K562 (cell line): ENCODE measurements at regions not wholly inside any gene's neighbourhood (a gene's known extent, or its start where the extent isn't known, plus 50 kb on each side); places are given as distances from the start of the nearest gene placed in this dataset.

Experiments used
- ATAC-seq: fragments of 200-7000 bp; cut with Tn5 transposase; 3 replicates; pipeline ENCODE4 v1.9.1; 2020; ENCODE audit warnings: moderate library complexity
- BruUV-seq: library from RNA; stranded (reverse); fragments of 400-500 nt; replicated peaks from 2 replicates; lab custom pipeline; 2021; lab: Mats Ljungman, UMichigan
- CTCF ChIA-PET: fragments of 300-600 bp; formaldehyde crosslinking; extraction: SDS; loops from one replicate; lab custom pipeline; 2021; ENCODE audit warnings: low intra/inter-chr PET ratio; lab: Yijun Ruan, JAX
- POLR2A ChIA-PET: fragments of 300-600, 350-650 bp; sonication (Branson Sonifier 250); formaldehyde crosslinking; extraction: SDS; loops from one replicate; lab custom pipeline; 2021; ENCODE audit warnings: antibody characterized with exemption, inconsistent platforms; lab: Yijun Ruan, JAX
- DNase-seq, 4 experiments: peaks; one replicate each; pipeline versions ENCODE4 v3.0.0 to v3.0.0-alpha.2; 2011 to 2018; ENCODE audit warnings: low spot score in 3 of 4, mixed read lengths in 3 of 4; ENCODE audit errors: extremely low read depth in 1 of 4
- FAIRE-seq: peaks from 2 replicates; lab custom pipeline; 2011; peaks lifted over from hg19 to GRCh38; lab: Jason Lieb, UNC
- H2AFZ ChIP-seq: 2 replicates; pipeline ENCODE4 v1.6.0; 2011; ENCODE audit warnings: low read depth, low read length, control low read depth, inconsistent platforms
- H3K27ac ChIP-seq: fragments of 200-600 bp; 3 replicates; pipeline ENCODE4 v1.8.0; 2011; ENCODE audit warnings: low read depth, mild to moderate bottlenecking, control low read depth, inconsistent platforms, low read length, moderate library complexity, mixed read lengths; ENCODE audit errors: extremely low read depth
- H3K27me3 ChIP-seq, 2 experiments: fragments of 300-600 bp in 1 of 2; 2 replicates in 1 of 2; 3 replicates in 1 of 2; pipeline versions ENCODE4 v1.6.0 to v1.8.0; 2011; ENCODE audit warnings: inconsistent platforms in 2 of 2, low read length in 2 of 2, mild to moderate bottlenecking in 1 of 2, mixed read lengths in 1 of 2, moderate library complexity in 1 of 2; ENCODE audit not compliant: control insufficient read depth in 2 of 2, insufficient read depth in 2 of 2
- H3K36me3 ChIP-seq: fragments of 300-600 bp; 3 replicates; pipeline ENCODE4 v1.8.0; 2011; ENCODE audit warnings: mild to moderate bottlenecking, low read length, inconsistent platforms; ENCODE audit not compliant: control insufficient read depth, insufficient read depth
- H3K4me1 ChIP-seq, 2 experiments: fragments of 200-600 bp in 1 of 2; replicated peaks in 1 of 2; 2 replicates in 1 of 2; 3 replicates in 1 of 2; pipeline versions ENCODE4 v1.5.1 to v1.8.0; 2011; ENCODE audit warnings: inconsistent platforms in 2 of 2, low read length in 2 of 2, mild to moderate bottlenecking in 1 of 2, mixed read lengths in 1 of 2, moderate library complexity in 1 of 2; ENCODE audit not compliant: control insufficient read depth in 2 of 2, insufficient read depth in 2 of 2
- H3K4me2 ChIP-seq: 2 replicates; pipeline ENCODE4 v1.6.1; 2011; ENCODE audit warnings: low read length, control low read depth, inconsistent platforms, mixed read lengths; ENCODE audit not compliant: insufficient read depth
- H3K4me3 ChIP-seq: fragments of 200-600 bp; sonication (generic), shearing (Covaris generic); 2 replicates; pipeline ENCODE4 v1.5.1; 2016; ENCODE audit warnings: control low read depth, inconsistent platforms
- H3K79me2 ChIP-seq: fragments of 200-600 bp; 3 replicates; pipeline ENCODE4 v1.8.0; 2011; ENCODE audit warnings: low read length, inconsistent platforms; ENCODE audit not compliant: control insufficient read depth, insufficient read depth
- H3K9ac ChIP-seq, 2 experiments: 2 replicates each; pipeline versions ENCODE4 v1.6.0 to v1.6.1; 2011; ENCODE audit warnings: low read depth in 2 of 2, low read length in 2 of 2, control low read depth in 1 of 2, inconsistent platforms in 1 of 2, mild to moderate bottlenecking in 1 of 2, mixed read lengths in 1 of 2; ENCODE audit not compliant: insufficient read depth in 1 of 2
- H3K9me1 ChIP-seq: one replicate; pipeline ENCODE4 v1.6.0; 2011; ENCODE audit warnings: inconsistent platforms, mild to moderate bottlenecking, low read length, moderate library complexity; ENCODE audit not compliant: control insufficient read depth, insufficient read depth
- H3K9me3 ChIP-seq: replicated peaks from 2 replicates; pipeline ENCODE4 v1.5.1; 2011; ENCODE audit warnings: low read depth, low read length, inconsistent platforms; ENCODE audit not compliant: control insufficient read depth, insufficient read depth
- H4K20me1 ChIP-seq: replicated peaks from 2 replicates; pipeline ENCODE4 v1.6.1; 2011; ENCODE audit warnings: low read length, inconsistent platforms, mixed read lengths; ENCODE audit not compliant: control insufficient read depth, insufficient read depth
- ELF2 ChIP-seq: fragments of 250-450 bp; sonication (Bioruptor Pico); IDR thresholded peaks from 2 replicates; pipeline ENCODE4 v1.5.0; 2021; ENCODE audit warnings: mild to moderate bottlenecking
- FUS ChIP-seq: fragments of 200-400 bp; formaldehyde crosslinking; optimal IDR thresholded peaks from 2 replicates; pipeline ENCODE3; 2017; ENCODE audit warnings: low read depth, low read length
- HDGF ChIP-seq: fragments of 450-650 bp; IDR thresholded peaks from 2 replicates; pipeline ENCODE4 v1.6.1; 2016
- HIVEP1 ChIP-seq: fragments of 250-450 bp; sonication (Bioruptor Pico); IDR thresholded peaks from 2 replicates; pipeline ENCODE4 v1.4.0; 2020; ENCODE audit warnings: mild to moderate bottlenecking
- HOXB6 ChIP-seq: fragments of 250-450 bp; sonication (Bioruptor Pico); IDR thresholded peaks from 2 replicates; pipeline ENCODE4 v1.5.1; 2022; ENCODE audit warnings: mild to moderate bottlenecking, borderline replicate concordance
- KAT7 ChIP-seq: sonication (generic); formaldehyde crosslinking; IDR thresholded peaks from 2 replicates; pipeline ENCODE4 v1.8.0; 2022; ENCODE audit warnings: missing genetic modification reagents, mild to moderate bottlenecking, borderline replicate concordance
- NCOA6 ChIP-seq: fragments of 450-650 bp; IDR thresholded peaks from 2 replicates; pipeline ENCODE4 v1.6.1; 2017; ENCODE audit warnings: mild to moderate bottlenecking
- POLR2G ChIP-seq: fragments of 200-400 bp; formaldehyde crosslinking; IDR thresholded peaks from 2 replicates; pipeline ENCODE4 v1.6.1; 2017; ENCODE audit warnings: low read depth, mild to moderate bottlenecking, antibody characterized with exemption, low read length, moderate library complexity
- RB1 ChIP-seq: fragments of 450-650 bp; IDR thresholded peaks from 2 replicates; pipeline ENCODE4 v1.6.1; 2017; ENCODE audit warnings: low read depth, mild to moderate bottlenecking
- ZBTB11 ChIP-seq, 3 experiments: fragments of 200-800 bp in 1 of 3; fragments of 250-450 bp in 1 of 3; fragments of 450-650 bp in 1 of 3; sonication (Bioruptor Pico) in 1 of 3; sonication (Bioruptor generic) in 1 of 3; formaldehyde crosslinking in 1 of 3; IDR thresholded peaks; 2 replicates each; pipeline versions ENCODE4 v1.6.1 to v1.8.0; 2016 to 2022; ENCODE audit warnings: mild to moderate bottlenecking in 2 of 3, missing genetic modification characterization in 2 of 3, missing compliant biosample characterization in 1 of 3, moderate library complexity in 1 of 3
- ZBTB33 ChIP-seq: sonication (generic); formaldehyde crosslinking; IDR thresholded peaks from 2 replicates; pipeline ENCODE4 v1.8.1; 2023; ENCODE audit warnings: mild to moderate bottlenecking, missing genetic modification reagents
- ZNF354B ChIP-seq: fragments of 250-450 bp; sonication (Bioruptor Pico); IDR thresholded peaks from 2 replicates; pipeline ENCODE4 v1.4.0; 2020
- ZNF384 ChIP-seq: IDR thresholded peaks from 2 replicates; pipeline ENCODE4 v1.6.1; 2012; ENCODE audit warnings: low read depth, low read length, improper control_type of control experiment
- WGBS: fragments of 100-300 bp; shearing (Covaris generic); methylation state at CpG from one replicate; pipeline ENCODE4 v1.1.6; 2016; ENCODE audit warnings: low coverage, mixed read lengths; ENCODE audit not compliant: insufficient coverage; ENCODE audit errors: missing lambda C conversion rate; 5-methylcytosine and 5-hydroxymethylcytosine counted together
- in situ Hi-C: fragments of 300-500 bp; cut with MboI; formaldehyde crosslinking; loops from 4 replicates; pipeline ENCODE4 v1.15.0; 2018; ENCODE audit warnings: inconsistent platforms, mixed read lengths
- intact Hi-C: fragments of 100-400 bp; cut with micrococcal nuclease; formaldehyde crosslinking; loops from 2 replicates; pipeline ENCODE4 v1.14.2; 2022

- in situ Hi-C loops (no loop called here), intact Hi-C loops (no loop called here)
- H3K27me3 ChIP-seq = no peaks in the 10 kb centered on the region
- FAIRE-seq (no peak), ATAC-seq (no peak), DNase-seq (no peak)
- H3K9me1 ChIP-seq = no peaks in the 10 kb centered on the region
- H4K20me1 ChIP-seq = no peaks in the 10 kb centered on the region
- ChIA-PET CTCF (no interaction called here), POLR2A (interaction anchor here (1.5 kb wide), 1 partner anchor 9 kb away, joined by 5 read pairs; no protein-coding TSS in a partner anchor)
- no TSS peak for BruUV-seq
- TF ChIP-seq NCOA6 = no peak
- no peak for TF ChIP-seq HOXB6 (CRISPR knock-in tag)
- no peak for TF ChIP-seq ELF2
- TF ChIP-seq KAT7 (CRISPR knock-in tag) = no peak
- no peak for TF ChIP-seq ZNF354B (CRISPR knock-in tag)
- no peak for TF ChIP-seq ZNF384
- no peaks in the 10 kb centered on the region for H3K36me3 ChIP-seq
- 0% methylated on average over 1 of the region's 1 CpG for WGBS
- H3K4me3 ChIP-seq = no peak overlapping the region
- H2AFZ ChIP-seq = no peak overlapping the region
- no peaks in the 10 kb centered on the region for H3K79me2 ChIP-seq
- H3K4me2 ChIP-seq = no peak overlapping the region
- no peaks in the 10 kb centered on the region for H3K9me3 ChIP-seq
- no peaks in the 10 kb centered on the region for H3K4me1 ChIP-seq
- no peak overlapping the region for H3K9ac ChIP-seq
- H3K27ac ChIP-seq = no peak overlapping the region
Observed at GRCh38 chr20:48049641-48050040, 264.4 kb upstream of the SULF2 start.

GRCh38 chr20:48049171-48049570, 263.9 kb upstream of the SULF2 start:
- CTCF ChIA-PET = interaction anchor here (0.7 kb wide), 1 partner anchor 48 kb away, joined by 3 read pairs; no protein-coding TSS in a partner anchor
- no TSS peak for BruUV-seq
- TF ChIP-seq ZBTB33 (CRISPR knock-in tag) = no peak
- TF ChIP-seq HDGF = no peak
- no peak for TF ChIP-seq ZBTB11 (CRISPR knock-in tag; IDR thresholded peaks at IDR 0.05)
- TF ChIP-seq RB1 = no peak
- no peak for TF ChIP-seq HIVEP1 (CRISPR knock-in tag)
- TF ChIP-seq FUS = no peak
- TF ChIP-seq POLR2G = no peak

More at GRCh38 chr20:48049171-48049570, 263.9 kb upstream of the SULF2 start:
- Histone ChIP-seq H3K9ac (no peak overlapping the region), H3K4me1 (no peaks in the 10 kb centered on the region), H3K27ac (no peak overlapping the region), H3K9me3 (no peaks in the 10 kb centered on the region), H3K9me1 (no peaks in the 10 kb centered on the region), H3K36me3 (no peaks in the 10 kb centered on the region), H2AFZ (no peak overlapping the region), H3K4me2 (no peak overlapping the region), H3K4me3 (no peak overlapping the region), H3K79me2 (no peaks in the 10 kb centered on the region), H3K27me3 (peaks cover 0 to 3% of the 10 kb centered on the region in 2 experiments; a peak in 1 of 5 replicates), H4K20me1 (no peaks in the 10 kb centered on the region)
- ATAC-seq = no peak
- no peak for FAIRE-seq
- in situ Hi-C loops = no loop called here
- DNase-seq = no peak
- POLR2A ChIA-PET = interaction anchor here (1.5 kb wide), 1 partner anchor 8 kb away, joined by 5 read pairs; no protein-coding TSS in a partner anchor
- intact Hi-C loops = no loop called here
- 0% methylated on average over 3 of the region's 3 CpGs for WGBS
